ENCODE measurements at regions not wholly inside any gene's neighbourhood (a gene's known extent, or its start where the extent isn't known, plus 50 kb on each side); places are given as distances from the start of the nearest gene placed in this dataset.

DNA sequence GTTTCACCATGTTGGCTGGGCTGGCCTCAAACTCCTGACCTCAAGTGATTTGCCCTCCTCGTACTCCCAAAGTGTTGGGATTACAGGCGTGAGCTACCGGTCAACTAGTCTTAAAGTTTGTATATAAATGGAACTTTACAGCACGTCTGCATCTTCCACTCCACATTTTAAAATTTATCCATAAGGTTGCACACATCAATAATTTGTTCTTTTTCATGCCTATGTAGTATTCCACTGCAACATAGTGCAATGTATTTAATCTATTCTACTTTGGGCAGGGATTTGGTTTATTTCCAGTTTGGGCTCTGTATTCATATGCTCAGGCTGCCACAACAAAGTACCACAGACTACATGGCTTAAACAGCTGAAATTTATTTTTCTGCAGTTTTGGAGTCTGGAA is 90.0 kb downstream of the NPTX2 start (continued):
- no peak for TF ChIP-seq MXI1 (conservative IDR thresholded peaks at IDR 0.05; ENCODE audit: poor library complexity, severe bottlenecking)

DNA sequence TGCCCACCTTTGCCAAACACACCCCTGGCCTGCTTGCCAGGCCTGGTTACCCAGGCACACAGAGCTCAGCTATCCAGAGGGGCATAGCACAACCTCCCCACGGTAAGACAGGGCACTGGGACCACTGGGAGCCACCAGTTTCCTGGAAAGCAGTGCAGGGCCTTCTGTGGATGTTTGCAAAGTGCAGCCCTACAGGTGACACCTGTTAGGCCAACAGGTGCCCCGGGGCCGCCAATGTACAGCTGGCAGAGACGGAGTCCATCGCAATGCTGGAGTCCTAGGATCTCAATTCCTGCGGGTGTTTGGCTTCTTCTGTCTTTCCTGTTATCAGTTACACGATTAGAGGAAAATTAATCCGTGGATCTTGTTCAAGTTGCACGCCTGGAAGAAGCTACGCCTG is 94.9 kb downstream of the NPTX2 start:
- H3K36me3 ChIP-seq (ENCODE audit: insufficient read depth, low read length) = no peaks in the 10 kb centered on the region
- no peaks in the 10 kb centered on the region for H3K9me3 ChIP-seq (ENCODE audit: low read length)
- no peak overlapping the region for H3K9ac ChIP-seq (ENCODE audit: low read length)
- H3K4me3 ChIP-seq (ENCODE audit: low read length) = no peak overlapping the region
- no peak overlapping the region for H3K27ac ChIP-seq (ENCODE audit: low read length)
- no peaks in the 10 kb centered on the region for H3K27me3 ChIP-seq (ENCODE audit: insufficient read depth, low read depth, low read length)
- H2AFZ ChIP-seq (ENCODE audit: low read depth, low read length) = no peak overlapping the region
- TF ChIP-seq MXI1 (conservative IDR thresholded peaks at IDR 0.05; ENCODE audit: poor library complexity, severe bottlenecking) = no peak
- no peak for TF ChIP-seq POLR2AphosphoS5 (IDR thresholded peaks at IDR 0.05)
- no peak for TF ChIP-seq EP300 (conservative IDR thresholded peaks at IDR 0.05; ENCODE audit: poor library complexity, severe bottlenecking)
- TF ChIP-seq, protein P1, sequence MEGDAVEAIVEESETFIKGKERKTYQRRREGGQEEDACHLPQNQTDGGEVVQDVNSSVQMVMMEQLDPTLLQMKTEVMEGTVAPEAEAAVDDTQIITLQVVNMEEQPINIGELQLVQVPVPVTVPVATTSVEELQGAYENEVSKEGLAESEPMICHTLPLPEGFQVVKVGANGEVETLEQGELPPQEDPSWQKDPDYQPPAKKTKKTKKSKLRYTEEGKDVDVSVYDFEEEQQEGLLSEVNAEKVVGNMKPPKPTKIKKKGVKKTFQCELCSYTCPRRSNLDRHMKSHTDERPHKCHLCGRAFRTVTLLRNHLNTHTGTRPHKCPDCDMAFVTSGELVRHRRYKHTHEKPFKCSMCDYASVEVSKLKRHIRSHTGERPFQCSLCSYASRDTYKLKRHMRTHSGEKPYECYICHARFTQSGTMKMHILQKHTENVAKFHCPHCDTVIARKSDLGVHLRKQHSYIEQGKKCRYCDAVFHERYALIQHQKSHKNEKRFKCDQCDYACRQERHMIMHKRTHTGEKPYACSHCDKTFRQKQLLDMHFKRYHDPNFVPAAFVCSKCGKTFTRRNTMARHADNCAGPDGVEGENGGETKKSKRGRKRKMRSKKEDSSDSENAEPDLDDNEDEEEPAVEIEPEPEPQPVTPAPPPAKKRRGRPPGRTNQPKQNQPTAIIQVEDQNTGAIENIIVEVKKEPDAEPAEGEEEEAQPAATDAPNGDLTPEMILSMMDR (IDR thresholded peaks at IDR 0.05; ENCODE audit: poor library complexity, severe bottlenecking) = no peak
- TF ChIP-seq, protein P2, sequence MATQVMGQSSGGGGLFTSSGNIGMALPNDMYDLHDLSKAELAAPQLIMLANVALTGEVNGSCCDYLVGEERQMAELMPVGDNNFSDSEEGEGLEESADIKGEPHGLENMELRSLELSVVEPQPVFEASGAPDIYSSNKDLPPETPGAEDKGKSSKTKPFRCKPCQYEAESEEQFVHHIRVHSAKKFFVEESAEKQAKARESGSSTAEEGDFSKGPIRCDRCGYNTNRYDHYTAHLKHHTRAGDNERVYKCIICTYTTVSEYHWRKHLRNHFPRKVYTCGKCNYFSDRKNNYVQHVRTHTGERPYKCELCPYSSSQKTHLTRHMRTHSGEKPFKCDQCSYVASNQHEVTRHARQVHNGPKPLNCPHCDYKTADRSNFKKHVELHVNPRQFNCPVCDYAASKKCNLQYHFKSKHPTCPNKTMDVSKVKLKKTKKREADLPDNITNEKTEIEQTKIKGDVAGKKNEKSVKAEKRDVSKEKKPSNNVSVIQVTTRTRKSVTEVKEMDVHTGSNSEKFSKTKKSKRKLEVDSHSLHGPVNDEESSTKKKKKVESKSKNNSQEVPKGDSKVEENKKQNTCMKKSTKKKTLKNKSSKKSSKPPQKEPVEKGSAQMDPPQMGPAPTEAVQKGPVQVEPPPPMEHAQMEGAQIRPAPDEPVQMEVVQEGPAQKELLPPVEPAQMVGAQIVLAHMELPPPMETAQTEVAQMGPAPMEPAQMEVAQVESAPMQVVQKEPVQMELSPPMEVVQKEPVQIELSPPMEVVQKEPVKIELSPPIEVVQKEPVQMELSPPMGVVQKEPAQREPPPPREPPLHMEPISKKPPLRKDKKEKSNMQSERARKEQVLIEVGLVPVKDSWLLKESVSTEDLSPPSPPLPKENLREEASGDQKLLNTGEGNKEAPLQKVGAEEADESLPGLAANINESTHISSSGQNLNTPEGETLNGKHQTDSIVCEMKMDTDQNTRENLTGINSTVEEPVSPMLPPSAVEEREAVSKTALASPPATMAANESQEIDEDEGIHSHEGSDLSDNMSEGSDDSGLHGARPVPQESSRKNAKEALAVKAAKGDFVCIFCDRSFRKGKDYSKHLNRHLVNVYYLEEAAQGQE (IDR thresholded peaks at IDR 0.05; ENCODE audit: borderline replicate concordance) = no peak
- TF ChIP-seq RAD21 (conservative IDR thresholded peaks at IDR 0.05) = no peak
- TF ChIP-seq TAF1 (IDR thresholded peaks at IDR 0.05; ENCODE audit: low read depth) = no peak
- TF ChIP-seq SMC3 (conservative IDR thresholded peaks at IDR 0.05; ENCODE audit: poor library complexity) = no peak
- TF ChIP-seq EZH2 (IDR thresholded peaks at IDR 0.05; ENCODE audit: borderline replicate concordance, insufficient read depth, low read length, poor library complexity, severe bottlenecking) = no peak
- no peaks in the 10 kb centered on the region for H3K79me2 ChIP-seq (replicated peaks; ENCODE audit: insufficient read depth, low read length)
- H3K9me2 ChIP-seq (ENCODE audit: insufficient read depth, low read length) = no peaks in the 10 kb centered on the region
- H3F3A ChIP-seq (ENCODE audit: insufficient read depth, low read length, poor library complexity, severe bottlenecking) = no peaks in the 10 kb centered on the region
- no peak overlapping the region for H3K4me2 ChIP-seq (ENCODE audit: low read length)
- H4K20me1 ChIP-seq (ENCODE audit: insufficient read depth) = no peaks in the 10 kb centered on the region

DNA sequence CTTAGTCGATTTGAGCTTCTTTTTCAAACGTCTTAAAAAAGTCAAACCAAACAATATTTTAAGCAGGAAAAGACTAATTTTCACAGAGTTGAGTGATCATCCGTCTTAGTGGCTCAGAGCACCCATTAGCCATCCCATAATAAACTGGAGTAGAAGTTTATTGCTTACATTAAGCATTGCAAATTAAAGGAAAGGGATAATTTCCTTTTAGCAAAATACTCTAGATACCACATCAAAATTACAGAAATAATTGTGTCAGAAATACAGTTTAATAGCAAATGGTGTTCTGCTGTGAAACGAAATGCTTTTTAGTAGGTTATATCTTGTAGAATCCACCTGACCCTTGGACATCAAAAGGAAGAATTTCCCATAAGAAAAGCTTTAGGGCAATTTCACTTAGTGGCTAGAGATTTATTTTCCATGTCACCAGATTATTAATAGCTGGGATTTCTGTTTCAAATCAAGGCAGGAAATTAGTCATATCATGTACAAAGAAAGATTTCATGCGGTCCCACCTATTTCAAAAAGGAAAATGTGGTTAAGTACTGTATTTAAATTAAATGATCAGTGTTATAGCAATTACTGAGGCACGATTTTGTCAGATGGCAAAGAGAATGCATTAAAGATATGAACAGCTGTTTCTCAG is 96.2 kb downstream of the NPTX2 start:
- Histone ChIP-seq H2AFZ (ENCODE audit: low read depth, low read length) (no peak overlapping the region), H3K9me3 (ENCODE audit: low read length) (no peaks in the 10 kb centered on the region), H3K27ac (ENCODE audit: low read length) (no peak overlapping the region), H3K27me3 (ENCODE audit: insufficient read depth, low read depth, low read length) (no peaks in the 10 kb centered on the region), H3F3A (ENCODE audit: insufficient read depth, low read length, poor library complexity, severe bottlenecking) (no peaks in the 10 kb centered on the region), H4K20me1 (ENCODE audit: insufficient read depth) (no peaks in the 10 kb centered on the region), H3K4me3 (ENCODE audit: low read length) (no peak overlapping the region), H3K36me3 (ENCODE audit: insufficient read depth, low read length) (no peaks in the 10 kb centered on the region), H3K9ac (ENCODE audit: low read length) (no peak overlapping the region), H3K79me2 (replicated peaks; ENCODE audit: insufficient read depth, low read length) (no peaks in the 10 kb centered on the region), H3K4me2 (ENCODE audit: low read length) (no peak overlapping the region), H3K9me2 (ENCODE audit: insufficient read depth, low read length) (no peaks in the 10 kb centered on the region)
- TF ChIP-seq MXI1 (conservative IDR thresholded peaks at IDR 0.05; ENCODE audit: poor library complexity, severe bottlenecking) (no peak), EZH2 (IDR thresholded peaks at IDR 0.05; ENCODE audit: borderline replicate concordance, insufficient read depth, low read length, poor library complexity, severe bottlenecking) (no peak), TAF1 (IDR thresholded peaks at IDR 0.05; ENCODE audit: low read depth) (no peak), POLR2AphosphoS5 (IDR thresholded peaks at IDR 0.05) (no peak), EP300 (conservative IDR thresholded peaks at IDR 0.05; ENCODE audit: poor library complexity, severe bottlenecking) (no peak), RAD21 (conservative IDR thresholded peaks at IDR 0.05) (no peak), SMC3 (conservative IDR thresholded peaks at IDR 0.05; ENCODE audit: poor library complexity) (no peak)
- TF ChIP-seq, protein P2 (IDR thresholded peaks at IDR 0.05; ENCODE audit: borderline replicate concordance) = no peak
- TF ChIP-seq, protein P1 (IDR thresholded peaks at IDR 0.05; ENCODE audit: poor library complexity, severe bottlenecking) = no peak

All from neural cell (in vitro differentiated cells).